ENCODE measurements at regions not wholly inside any gene's neighbourhood (a gene's known extent, or its start where the extent isn't known, plus 50 kb on each side); places are given as distances from the start of the nearest gene placed in this dataset.
A peak's percentile ranks its signal among the peaks of the same experiment; 100 is the strongest.

DNA sequence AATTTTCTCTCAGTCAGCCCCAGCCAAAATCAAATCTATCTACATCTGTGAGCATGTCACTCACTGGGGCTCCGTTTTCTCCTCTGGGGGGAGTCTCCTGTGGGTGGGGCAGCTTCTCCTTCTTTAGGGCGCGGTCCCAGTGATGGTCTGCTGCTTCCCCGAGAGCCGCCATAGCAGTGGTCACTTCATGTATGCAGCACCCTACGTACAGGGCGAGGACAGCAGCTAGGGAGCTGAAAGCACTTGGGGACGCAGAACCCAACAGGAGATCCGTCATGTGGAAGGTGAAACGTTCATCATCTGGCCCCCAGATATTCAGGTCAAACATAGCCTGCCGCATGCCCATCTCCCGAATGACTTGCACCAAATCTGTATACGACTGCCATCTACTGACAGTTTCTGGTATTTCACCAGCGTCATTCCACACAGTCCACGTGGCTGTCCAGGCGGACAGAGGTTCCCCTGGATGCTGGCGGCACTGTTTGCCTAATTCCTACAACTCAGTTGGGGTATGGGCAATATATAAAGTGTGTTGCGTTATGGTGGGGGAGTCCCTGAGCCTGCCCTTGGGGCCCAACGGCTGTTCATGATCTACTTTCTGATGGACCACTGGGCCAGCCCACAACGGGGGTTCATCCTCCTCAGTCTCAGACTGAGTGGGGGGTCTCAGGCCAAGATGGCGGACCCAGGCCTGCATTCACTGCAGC lies 795.0 kb downstream of the EFNA5 start:
- TF ChIP-seq EP300 (IDR thresholded peaks at IDR 0.05; ENCODE audit: borderline replicate concordance) (no peak), TAF1 (IDR thresholded peaks at IDR 0.05; ENCODE audit: low read depth) (no peak), TCF12 (IDR thresholded peaks at IDR 0.05; ENCODE audit: low read depth) (no peak), NFIC (IDR thresholded peaks at IDR 0.05) (no peak), RAD21 (IDR thresholded peaks at IDR 0.05; ENCODE audit: low read depth) (peak; percentile 52)
- TF ChIP-seq, protein P1, sequence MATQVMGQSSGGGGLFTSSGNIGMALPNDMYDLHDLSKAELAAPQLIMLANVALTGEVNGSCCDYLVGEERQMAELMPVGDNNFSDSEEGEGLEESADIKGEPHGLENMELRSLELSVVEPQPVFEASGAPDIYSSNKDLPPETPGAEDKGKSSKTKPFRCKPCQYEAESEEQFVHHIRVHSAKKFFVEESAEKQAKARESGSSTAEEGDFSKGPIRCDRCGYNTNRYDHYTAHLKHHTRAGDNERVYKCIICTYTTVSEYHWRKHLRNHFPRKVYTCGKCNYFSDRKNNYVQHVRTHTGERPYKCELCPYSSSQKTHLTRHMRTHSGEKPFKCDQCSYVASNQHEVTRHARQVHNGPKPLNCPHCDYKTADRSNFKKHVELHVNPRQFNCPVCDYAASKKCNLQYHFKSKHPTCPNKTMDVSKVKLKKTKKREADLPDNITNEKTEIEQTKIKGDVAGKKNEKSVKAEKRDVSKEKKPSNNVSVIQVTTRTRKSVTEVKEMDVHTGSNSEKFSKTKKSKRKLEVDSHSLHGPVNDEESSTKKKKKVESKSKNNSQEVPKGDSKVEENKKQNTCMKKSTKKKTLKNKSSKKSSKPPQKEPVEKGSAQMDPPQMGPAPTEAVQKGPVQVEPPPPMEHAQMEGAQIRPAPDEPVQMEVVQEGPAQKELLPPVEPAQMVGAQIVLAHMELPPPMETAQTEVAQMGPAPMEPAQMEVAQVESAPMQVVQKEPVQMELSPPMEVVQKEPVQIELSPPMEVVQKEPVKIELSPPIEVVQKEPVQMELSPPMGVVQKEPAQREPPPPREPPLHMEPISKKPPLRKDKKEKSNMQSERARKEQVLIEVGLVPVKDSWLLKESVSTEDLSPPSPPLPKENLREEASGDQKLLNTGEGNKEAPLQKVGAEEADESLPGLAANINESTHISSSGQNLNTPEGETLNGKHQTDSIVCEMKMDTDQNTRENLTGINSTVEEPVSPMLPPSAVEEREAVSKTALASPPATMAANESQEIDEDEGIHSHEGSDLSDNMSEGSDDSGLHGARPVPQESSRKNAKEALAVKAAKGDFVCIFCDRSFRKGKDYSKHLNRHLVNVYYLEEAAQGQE (IDR thresholded peaks at IDR 0.05; ENCODE audit: low read depth): no peak

DNA sequence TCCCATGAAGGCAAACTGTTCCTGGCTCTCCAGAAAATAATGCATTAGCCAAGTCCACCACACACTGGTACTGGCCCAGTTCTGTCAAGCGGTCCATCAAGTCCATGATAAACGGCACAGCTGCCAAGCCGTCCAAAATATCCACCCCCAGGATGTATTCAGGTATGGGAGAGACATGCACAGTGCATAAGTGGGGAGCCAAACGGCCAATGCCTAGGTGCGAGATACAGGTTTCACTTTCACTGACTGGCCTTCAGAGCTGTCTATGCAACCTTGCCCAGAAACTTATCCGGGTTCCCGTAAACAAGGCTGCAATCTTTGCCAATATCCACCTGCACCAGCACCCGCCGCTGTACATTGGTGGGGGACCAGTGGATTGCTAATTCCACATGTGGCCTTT lies 795.8 kb downstream of the EFNA5 start:
- TF ChIP-seq, protein P2, sequence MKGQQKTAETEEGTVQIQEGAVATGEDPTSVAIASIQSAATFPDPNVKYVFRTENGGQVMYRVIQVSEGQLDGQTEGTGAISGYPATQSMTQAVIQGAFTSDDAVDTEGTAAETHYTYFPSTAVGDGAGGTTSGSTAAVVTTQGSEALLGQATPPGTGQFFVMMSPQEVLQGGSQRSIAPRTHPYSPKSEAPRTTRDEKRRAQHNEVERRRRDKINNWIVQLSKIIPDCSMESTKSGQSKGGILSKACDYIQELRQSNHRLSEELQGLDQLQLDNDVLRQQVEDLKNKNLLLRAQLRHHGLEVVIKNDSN (IDR thresholded peaks at IDR 0.05): no peak
- TF ChIP-seq, protein P3, sequence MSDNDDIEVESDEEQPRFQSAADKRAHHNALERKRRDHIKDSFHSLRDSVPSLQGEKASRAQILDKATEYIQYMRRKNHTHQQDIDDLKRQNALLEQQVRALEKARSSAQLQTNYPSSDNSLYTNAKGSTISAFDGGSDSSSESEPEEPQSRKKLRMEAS (IDR thresholded peaks at IDR 0.05): no peak
- TF ChIP-seq YY1 (IDR thresholded peaks at IDR 0.05; ENCODE audit: low read depth): no peak
- TF ChIP-seq TCF12 (IDR thresholded peaks at IDR 0.05; ENCODE audit: low read depth): no peak
- no peak for TF ChIP-seq NFIC (IDR thresholded peaks at IDR 0.05)
- no peak for TF ChIP-seq EGR1 (IDR thresholded peaks at IDR 0.05)
- TF ChIP-seq ZBTB7A (IDR thresholded peaks at IDR 0.05; ENCODE audit: low read depth): no peak
- TF ChIP-seq, protein P1 (IDR thresholded peaks at IDR 0.05; ENCODE audit: low read depth): no peak
- no peak for TF ChIP-seq RAD21 (IDR thresholded peaks at IDR 0.05; ENCODE audit: low read depth)
- TF ChIP-seq CEBPB (IDR thresholded peaks at IDR 0.05): no peak
- no peak for TF ChIP-seq FOXM1 (IDR thresholded peaks at IDR 0.05; ENCODE audit: borderline replicate concordance, low read depth)

DNA sequence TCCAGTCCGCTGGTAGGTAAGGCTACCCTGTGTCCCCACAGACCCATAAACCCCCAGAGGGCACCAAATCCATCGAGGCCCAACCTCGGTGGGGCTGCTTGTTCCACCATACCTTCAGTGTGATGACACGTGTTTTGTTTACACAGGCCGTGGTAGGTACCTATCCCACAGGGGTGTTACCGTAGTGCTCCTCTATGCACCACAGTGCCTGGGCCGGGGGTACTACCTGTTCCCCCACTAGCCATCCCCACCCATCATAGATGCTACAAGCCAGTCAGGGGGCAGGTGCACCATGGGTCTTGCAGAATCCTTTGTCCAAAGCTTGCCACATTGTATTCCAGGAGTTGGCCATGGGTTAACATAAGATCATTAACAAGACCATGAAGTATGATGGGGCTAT lies 796.2 kb downstream of the EFNA5 start:
- TF ChIP-seq TAF1 (IDR thresholded peaks at IDR 0.05; ENCODE audit: low read depth) (no peak), EP300 (IDR thresholded peaks at IDR 0.05; ENCODE audit: borderline replicate concordance) (no peak), CEBPB (IDR thresholded peaks at IDR 0.05) (no peak), NFIC (IDR thresholded peaks at IDR 0.05) (no peak)

DNA sequence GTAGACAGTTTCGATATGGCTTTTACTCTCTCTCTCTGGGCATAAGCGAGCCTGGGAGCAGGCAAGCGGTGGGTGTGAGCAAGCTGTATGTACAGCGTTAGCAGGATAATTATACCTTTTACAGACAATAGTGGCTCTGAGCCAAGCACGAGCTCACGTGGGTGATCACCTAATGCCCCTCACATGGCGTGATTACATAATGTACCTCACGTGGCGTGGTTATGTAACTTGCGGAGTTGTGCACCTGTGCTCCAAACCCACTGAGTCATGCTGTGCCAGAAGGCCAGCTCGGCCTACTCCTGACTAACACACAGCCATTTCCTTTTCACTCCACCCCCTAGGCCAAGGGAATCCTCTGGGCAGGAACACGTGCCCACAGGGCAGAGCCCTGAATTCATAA lies 797.2 kb downstream of the EFNA5 start:
- no peak for TF ChIP-seq ZBTB7A (IDR thresholded peaks at IDR 0.05; ENCODE audit: low read depth)
- TF ChIP-seq FOXM1 (IDR thresholded peaks at IDR 0.05; ENCODE audit: borderline replicate concordance, low read depth): 0 out of 2 replicates have a peak, but pooled peaks have one; percentile 42
- TF ChIP-seq TEAD4 (IDR thresholded peaks at IDR 0.05): peak; percentile 51; the same call in 1 of the 2 replicates
- TF ChIP-seq, protein P3 (IDR thresholded peaks at IDR 0.05): peak; percentile 95
- no peak for TF ChIP-seq TAF1 (IDR thresholded peaks at IDR 0.05; ENCODE audit: low read depth)
- TF ChIP-seq, protein P2 (IDR thresholded peaks at IDR 0.05): peak; percentile 96
- no peak for TF ChIP-seq EGR1 (IDR thresholded peaks at IDR 0.05)
- peak; percentile 98 for TF ChIP-seq NFIC (IDR thresholded peaks at IDR 0.05)
- TF ChIP-seq TCF12 (IDR thresholded peaks at IDR 0.05; ENCODE audit: low read depth): peak; percentile 95
- TF ChIP-seq EP300 (IDR thresholded peaks at IDR 0.05; ENCODE audit: borderline replicate concordance): peak; percentile 87
- peak; percentile 98 for TF ChIP-seq CEBPB (IDR thresholded peaks at IDR 0.05)
- peak; percentile 10; the same call in 1 of the 2 replicates for TF ChIP-seq RAD21 (IDR thresholded peaks at IDR 0.05; ENCODE audit: low read depth)
- TF ChIP-seq, protein P1 (IDR thresholded peaks at IDR 0.05; ENCODE audit: low read depth): no peak
- peak; percentile 63 for TF ChIP-seq YY1 (IDR thresholded peaks at IDR 0.05; ENCODE audit: low read depth)
- no peak for TF ChIP-seq CREB1 (IDR thresholded peaks at IDR 0.05; ENCODE audit: low read depth)
